OCI-LY7 (cell line): ENCODE measurements at regions not wholly inside any gene's neighbourhood (a gene's known extent, or its start where the extent isn't known, plus 50 kb on each side); places are given as distances from the start of the nearest gene placed in this dataset.

Experiments
- BruUV-seq: library from RNA; stranded (reverse); fragments of 400-500 nt; replicated peaks from 2 replicates; lab custom pipeline; 2021; lab: Mats Ljungman, UMichigan
- CTCF ChIA-PET: fragments of 300-600 bp; sonication (Branson Sonifier 250); formaldehyde crosslinking; loops from one replicate; lab custom pipeline; 2022; ENCODE audit warnings: antibody characterized with exemption; ENCODE audit not compliant: unreplicated experiment; lab: Charles Lee
- POLR2A ChIA-PET: fragments of 300-600 bp; sonication (Branson Sonifier 250); formaldehyde crosslinking; loops from one replicate; lab custom pipeline; 2022; ENCODE audit warnings: antibody characterized with exemption; lab: Charles Lee
- DNase-seq: peaks from one replicate; pipeline ENCODE4 v3.0.0-alpha.2; 2015; ENCODE audit warnings: low spot score
- H2AFZ ChIP-seq: fragments of 200-600 bp; sonication (generic), shearing (Covaris generic); 2 replicates; pipeline ENCODE4 v1.6.1; 2014; ENCODE audit warnings: mild to moderate bottlenecking, antibody characterized with exemption, low read length, moderate library complexity
- H3K27ac ChIP-seq: fragments of 200-600 bp; sonication (generic); 2 replicates; pipeline ENCODE4 v1.5.1; 2014; ENCODE audit warnings: mixed run types, low read depth, mild to moderate bottlenecking, moderate library complexity, low read length, inconsistent platforms; ENCODE audit not compliant: poor library complexity, severe bottlenecking
- H3K36me3 ChIP-seq: fragments of 200-600 bp; sonication (generic); 2 replicates; pipeline ENCODE4 v1.6.1; 2014; ENCODE audit warnings: mild to moderate bottlenecking, antibody characterized with exemption, low read length, moderate library complexity, mixed read lengths; ENCODE audit not compliant: insufficient read depth
- H3K4me1 ChIP-seq: fragments of 200-600 bp; sonication (generic); 2 replicates; pipeline ENCODE4 v1.5.1; 2014; ENCODE audit warnings: mild to moderate bottlenecking, low read length; ENCODE audit not compliant: insufficient read depth, poor library complexity, severe bottlenecking
- H3K4me2 ChIP-seq: fragments of 200-600 bp; sonication (generic); 2 replicates; pipeline ENCODE4 v1.6.1; 2014; ENCODE audit warnings: mild to moderate bottlenecking, low read length
- H3K4me3 ChIP-seq: fragments of 200-600 bp; sonication (generic); 2 replicates; pipeline ENCODE4 v1.5.1; 2014; ENCODE audit warnings: mild to moderate bottlenecking, low read depth, low read length; ENCODE audit not compliant: poor library complexity, severe bottlenecking
- H3K79me2 ChIP-seq: fragments of 200-600 bp; sonication (generic); 2 replicates; pipeline ENCODE4 v1.6.1; 2016; ENCODE audit warnings: low read depth, mild to moderate bottlenecking, low read length, moderate library complexity, mixed read lengths; ENCODE audit not compliant: insufficient read depth
- H3K9me2 ChIP-seq: fragments of 200-600 bp; sonication (generic); 2 replicates; pipeline ENCODE4 v1.6.1; 2016; ENCODE audit warnings: mild to moderate bottlenecking, low read length, mixed read lengths; ENCODE audit not compliant: insufficient read depth
- H3K9me3 ChIP-seq: fragments of 200-600 bp; sonication (generic); 2 replicates; pipeline ENCODE4 v1.6.1; 2014; ENCODE audit warnings: mild to moderate bottlenecking, mixed run types, low read length, mixed read lengths
- H4K20me1 ChIP-seq: fragments of 200-600 bp; sonication (generic); 2 replicates; pipeline ENCODE4 v1.6.1; 2014; ENCODE audit warnings: mild to moderate bottlenecking, antibody characterized with exemption, low read length, moderate library complexity, mixed read lengths; ENCODE audit not compliant: insufficient read depth
- CTCF ChIP-seq: fragments of 200-600 bp; sonication (generic); conservative IDR thresholded peaks from 2 replicates; pipeline ENCODE4 v1.5.1; 2014; ENCODE audit warnings: mild to moderate bottlenecking, antibody characterized with exemption, low read length, moderate library complexity, mixed read lengths
- EZH2phosphoT487 ChIP-seq: fragments of 200-600 bp; sonication (generic); IDR thresholded peaks from 2 replicates; pipeline ENCODE4 v1.6.1; 2018; ENCODE audit warnings: low read depth, borderline replicate concordance, mild to moderate bottlenecking, mixed run types, antibody characterized with exemption, low read length, moderate library complexity, mixed read lengths
- intact Hi-C: fragments of 100-400 bp; cut with micrococcal nuclease; formaldehyde crosslinking; loops from one replicate; pipeline ENCODE4 v1.10.0; 2022; ENCODE audit not compliant: unreplicated experiment

GRCh38 chr5:33153372-33153771, 287.4 kb upstream of the TARS1 start:
- no peaks in the 10 kb centered on the region for H3K9me2 ChIP-seq
- no peaks in the 10 kb centered on the region for H4K20me1 ChIP-seq
- no peak overlapping the region for H3K4me2 ChIP-seq
- ChIA-PET POLR2A (interaction anchor here (0.6 to 0.7 kb wide), 2 partner anchors 234 to 810 kb away, joined by 3 read pairs; no protein-coding TSS in a partner anchor), CTCF (no interaction called here)
- no peaks in the 10 kb centered on the region for H3K79me2 ChIP-seq
- H3K27ac ChIP-seq, result no peak overlapping the region
- no peaks in the 10 kb centered on the region for H3K9me3 ChIP-seq
- no peak overlapping the region for H3K4me3 ChIP-seq
- intact Hi-C loops, result no loop called here
- no peaks in the 10 kb centered on the region for H3K36me3 ChIP-seq
- H2AFZ ChIP-seq, result no peak overlapping the region
- no peaks in the 10 kb centered on the region for H3K4me1 ChIP-seq
- TF ChIP-seq CTCF, result no peak
- no peak for TF ChIP-seq EZH2phosphoT487
- DNase-seq, result no peak
- no TSS peak for BruUV-seq

GRCh38 chr5:33153831-33154230, 286.9 kb upstream of the TARS1 start:
- Histone ChIP-seq H2AFZ (no peak overlapping the region), H3K9me3 (no peaks in the 10 kb centered on the region), H3K4me1 (no peaks in the 10 kb centered on the region), H3K36me3 (no peaks in the 10 kb centered on the region), H3K9me2 (no peaks in the 10 kb centered on the region), H3K27ac (no peak overlapping the region), H3K4me3 (no peak overlapping the region), H3K4me2 (no peak overlapping the region), H3K79me2 (no peaks in the 10 kb centered on the region), H4K20me1 (no peaks in the 10 kb centered on the region)
- no peak for DNase-seq
- intact Hi-C loops, result no loop called here
- ChIA-PET POLR2A (interaction anchor here (0.6 to 0.7 kb wide), 2 partner anchors 427 to 810 kb away, joined by 3 read pairs; no protein-coding TSS in a partner anchor), CTCF (no interaction called here)
- TF ChIP-seq EZH2phosphoT487 (no peak), CTCF (no peak)
- no TSS peak for BruUV-seq

GRCh38 chr5:33160871-33161270, 279.9 kb upstream of the TARS1 start:
- ChIA-PET CTCF (no interaction called here), POLR2A (no interaction called here)
- Histone ChIP-seq H3K9me3 (no peaks in the 10 kb centered on the region), H3K27ac (no peak overlapping the region), H3K36me3 (no peaks in the 10 kb centered on the region), H3K4me2 (no peak overlapping the region), H2AFZ (no peak overlapping the region), H3K79me2 (no peaks in the 10 kb centered on the region), H3K9me2 (no peaks in the 10 kb centered on the region), H3K4me3 (no peak overlapping the region), H4K20me1 (no peaks in the 10 kb centered on the region), H3K4me1 (no peaks in the 10 kb centered on the region)
- TF ChIP-seq CTCF, result no peak
- no peak for TF ChIP-seq EZH2phosphoT487
- no TSS peak for BruUV-seq
- intact Hi-C loops, result no loop called here
- no peak for DNase-seq
